ENCODE measurements at regions not wholly inside any gene's neighbourhood (a gene's known extent, or its start where the extent isn't known, plus 50 kb on each side); places are given as distances from the start of the nearest gene placed in this dataset.

DNA sequence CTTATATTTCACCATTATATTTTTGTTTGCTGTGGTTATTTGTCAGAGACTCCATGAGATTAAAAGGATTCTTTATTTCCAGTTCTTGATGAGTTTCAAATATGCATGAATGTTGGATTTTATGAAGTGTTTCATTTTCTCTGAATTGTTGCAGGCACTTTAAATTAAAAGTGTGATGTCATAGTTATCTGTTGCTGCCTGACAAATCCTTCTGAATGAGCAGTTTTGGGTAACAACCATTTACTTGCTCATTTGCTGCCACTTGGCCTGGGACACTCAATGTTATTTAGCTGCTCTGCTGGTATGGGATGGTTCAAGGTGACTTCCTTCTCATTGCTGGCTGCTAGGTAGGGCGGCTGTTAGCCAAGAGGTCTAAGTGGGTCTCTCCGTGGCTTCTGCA lies 173.5 kb downstream of the LPIN1 start:
- no peak for TF ChIP-seq CTCF (IDR thresholded peaks at IDR 0.05; ENCODE audit: insufficient read depth, low read length)
- no peak overlapping the region for H3K4me3 ChIP-seq (ENCODE audit: low read depth, low read length)
- no peak for DNase-seq (ENCODE audit: low read depth)

GRCh38 chr2:11920993-11921583 lies 174.7 kb downstream of the LPIN1 start:
- no peak overlapping the region for H3K4me3 ChIP-seq (ENCODE audit: low read depth, low read length)
- no peak for TF ChIP-seq CTCF (IDR thresholded peaks at IDR 0.05; ENCODE audit: insufficient read depth, low read length)
- no peak for DNase-seq (ENCODE audit: low read depth)

GRCh38 chr2:11922294-11922693 lies 175.9 kb downstream of the LPIN1 start:
- TF ChIP-seq CTCF (IDR thresholded peaks at IDR 0.05; ENCODE audit: insufficient read depth, low read length), result no peak
- no peak overlapping the region for H3K4me3 ChIP-seq (ENCODE audit: low read depth, low read length)
- no peak for DNase-seq (ENCODE audit: low read depth)

DNA sequence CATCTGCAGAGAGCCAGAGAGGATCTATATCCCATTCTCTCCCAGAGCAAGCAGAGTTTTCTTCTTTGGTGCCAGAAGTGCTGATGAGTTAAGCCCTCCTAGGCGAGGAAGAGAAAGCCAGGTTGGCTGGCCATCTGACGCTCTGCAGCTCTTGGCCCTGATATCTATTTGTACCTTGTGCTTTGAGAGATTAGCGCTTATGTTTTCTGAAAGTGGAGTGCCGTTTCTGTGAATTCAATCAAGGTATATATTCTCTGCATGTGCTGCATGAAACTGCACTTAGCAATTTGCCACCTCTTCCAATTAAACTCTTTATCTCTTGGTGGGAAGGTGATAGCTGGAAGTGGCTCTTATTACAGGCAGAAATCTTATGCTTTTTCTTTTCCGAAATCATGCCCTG lies 177.5 kb downstream of the LPIN1 start:
- DNase-seq (ENCODE audit: low read depth), result no peak
- TF ChIP-seq CTCF (IDR thresholded peaks at IDR 0.05; ENCODE audit: insufficient read depth, low read length), result no peak
- no peak overlapping the region for H3K4me3 ChIP-seq (ENCODE audit: low read depth, low read length)

GRCh38 chr2:11925295-11926066 lies 179.0 kb downstream of the LPIN1 start:
- no peak for DNase-seq (ENCODE audit: low read depth)
- no peak for TF ChIP-seq CTCF (IDR thresholded peaks at IDR 0.05; ENCODE audit: insufficient read depth, low read length)
- no peak overlapping the region for H3K4me3 ChIP-seq (ENCODE audit: low read depth, low read length)

- TF ChIP-seq CTCF (IDR thresholded peaks at IDR 0.05; ENCODE audit: insufficient read depth, low read length), result no peak
- no peak overlapping the region for H3K4me3 ChIP-seq (ENCODE audit: low read depth, low read length)
- DNase-seq (ENCODE audit: low read depth), result no peak
Observed at GRCh38 chr2:11930211-11930761, 183.9 kb downstream of the LPIN1 start.
